ENCODE measurements at regions not wholly inside any gene's neighbourhood (a gene's known extent, or its start where the extent isn't known, plus 50 kb on each side); places are given as distances from the start of the nearest gene placed in this dataset.

GRCh38 chr16:72566174-72566573 is 394.2 kb upstream of the PMFBP1 start:
- TF ChIP-seq EP300 (IDR thresholded peaks at IDR 0.05) (no peak), POLR2AphosphoS5 (IDR thresholded peaks at IDR 0.05) (no peak), POLR2A (IDR thresholded peaks at IDR 0.05) (no peak)
- TF ChIP-seq, protein P1, sequence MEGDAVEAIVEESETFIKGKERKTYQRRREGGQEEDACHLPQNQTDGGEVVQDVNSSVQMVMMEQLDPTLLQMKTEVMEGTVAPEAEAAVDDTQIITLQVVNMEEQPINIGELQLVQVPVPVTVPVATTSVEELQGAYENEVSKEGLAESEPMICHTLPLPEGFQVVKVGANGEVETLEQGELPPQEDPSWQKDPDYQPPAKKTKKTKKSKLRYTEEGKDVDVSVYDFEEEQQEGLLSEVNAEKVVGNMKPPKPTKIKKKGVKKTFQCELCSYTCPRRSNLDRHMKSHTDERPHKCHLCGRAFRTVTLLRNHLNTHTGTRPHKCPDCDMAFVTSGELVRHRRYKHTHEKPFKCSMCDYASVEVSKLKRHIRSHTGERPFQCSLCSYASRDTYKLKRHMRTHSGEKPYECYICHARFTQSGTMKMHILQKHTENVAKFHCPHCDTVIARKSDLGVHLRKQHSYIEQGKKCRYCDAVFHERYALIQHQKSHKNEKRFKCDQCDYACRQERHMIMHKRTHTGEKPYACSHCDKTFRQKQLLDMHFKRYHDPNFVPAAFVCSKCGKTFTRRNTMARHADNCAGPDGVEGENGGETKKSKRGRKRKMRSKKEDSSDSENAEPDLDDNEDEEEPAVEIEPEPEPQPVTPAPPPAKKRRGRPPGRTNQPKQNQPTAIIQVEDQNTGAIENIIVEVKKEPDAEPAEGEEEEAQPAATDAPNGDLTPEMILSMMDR (IDR thresholded peaks at IDR 0.05), result no peak

DNA sequence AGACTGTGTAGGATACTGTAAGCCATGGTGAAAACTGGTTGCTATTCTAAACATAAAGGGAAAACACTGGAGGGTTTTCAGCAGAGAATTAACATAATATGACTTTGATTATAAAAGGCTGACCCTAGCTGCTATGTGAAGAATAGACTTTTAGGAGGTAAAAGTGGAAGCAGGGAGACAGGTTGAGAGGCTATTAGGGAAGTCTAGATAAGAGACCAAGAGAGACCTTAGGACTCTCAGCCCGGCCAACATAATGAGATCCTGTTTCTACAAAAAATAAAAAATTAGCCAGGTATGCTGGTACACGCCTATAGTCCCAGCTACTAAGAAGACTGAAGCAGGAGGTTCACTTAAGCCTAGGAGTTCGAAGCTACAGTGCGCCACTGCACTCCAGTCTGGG is 393.2 kb upstream of the PMFBP1 start:
- intact Hi-C loops (cut with DNase I), result no loop called here
- Histone ChIP-seq H3K9me3 (no peaks in the 10 kb centered on the region), H3K27ac (no peak overlapping the region), H3K27me3 (no peaks in the 10 kb centered on the region), H3K4me3 (no peak overlapping the region), H3K4me1 (peaks cover 0 to 3% (median 0%) of the 10 kb centered on the region in 4 donors), H3K36me3 (no peaks in the 10 kb centered on the region)
- 55 to 86% methylated on average over 4 of the region's 4 CpGs for WGBS, 2 donors
- no peak for TF ChIP-seq POLR2AphosphoS5 (IDR thresholded peaks at IDR 0.05)
- no peak for TF ChIP-seq EP300 (IDR thresholded peaks at IDR 0.05)
- TF ChIP-seq POLR2A (IDR thresholded peaks at IDR 0.05), result no peak
- TF ChIP-seq, protein P1 (IDR thresholded peaks at IDR 0.05), result no peak
- no peak for DNase-seq

More at GRCh38 chr16:72566174-72566573, 394.2 kb upstream of the PMFBP1 start:
- no peaks in the 10 kb centered on the region for H3K36me3 ChIP-seq
- 11 to 44% methylated on average over 1 of the region's 1 CpG for WGBS, 2 donors
- H3K4me3 ChIP-seq, result no peak overlapping the region
- no peaks in the 10 kb centered on the region for H3K27me3 ChIP-seq
- intact Hi-C loops (cut with DNase I), result no loop called here
- H3K27ac ChIP-seq, result no peak overlapping the region
- DNase-seq, result no peak
- H3K4me1 ChIP-seq, result no peaks in the 10 kb centered on the region
- no peaks in the 10 kb centered on the region for H3K9me3 ChIP-seq

GRCh38 chr16:72560617-72561016 is 388.7 kb upstream of the PMFBP1 start:
- 15 to 41% methylated on average over 2 of the region's 2 CpGs for WGBS, 2 donors
- H3K4me1 ChIP-seq, result peaks cover 0 to 3% (median 0%) of the 10 kb centered on the region in 4 donors
- no peaks in the 10 kb centered on the region for H3K36me3 ChIP-seq
- no peak for DNase-seq
- no peaks in the 10 kb centered on the region for H3K9me3 ChIP-seq
- intact Hi-C loops (cut with DNase I), result no loop called here
- H3K4me3 ChIP-seq, result no peak overlapping the region
- no peaks in the 10 kb centered on the region for H3K27me3 ChIP-seq
- no peak overlapping the region for H3K27ac ChIP-seq
- no peak for TF ChIP-seq POLR2A (IDR thresholded peaks at IDR 0.05)
- TF ChIP-seq, protein P1 (IDR thresholded peaks at IDR 0.05), result no peak

DNA sequence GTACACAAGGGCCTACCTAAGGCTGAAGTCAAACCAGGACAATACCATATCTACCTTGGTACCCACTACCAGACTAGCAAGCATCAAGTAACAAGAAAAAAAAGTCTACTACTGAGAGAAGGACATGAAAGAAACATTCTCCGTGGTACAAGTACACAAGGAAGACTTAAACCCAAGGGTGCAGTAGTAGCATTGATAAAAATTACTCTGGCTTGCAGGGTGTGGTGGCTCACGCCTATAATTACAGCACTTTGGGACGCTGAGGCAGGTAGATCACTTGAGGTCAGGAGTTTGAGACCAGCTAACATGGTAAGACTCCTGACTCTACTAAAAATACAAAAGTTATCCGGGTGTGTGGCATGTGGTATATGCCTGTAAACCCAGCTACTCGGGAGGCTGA is 386.5 kb upstream of the PMFBP1 start:
- Histone ChIP-seq H3K4me3 (no peak overlapping the region), H3K9me3 (no peaks in the 10 kb centered on the region), H3K27ac (no peak overlapping the region), H3K4me1 (peaks cover 0 to 3% (median 0%) of the 10 kb centered on the region in 4 donors), H3K27me3 (no peaks in the 10 kb centered on the region), H3K36me3 (no peaks in the 10 kb centered on the region)
- intact Hi-C loops (cut with DNase I), result no loop called here
- DNase-seq, result no peak
- WGBS, 2 donors, result 42 to 86% methylated on average over 5 of the region's 5 CpGs
- TF ChIP-seq POLR2A (IDR thresholded peaks at IDR 0.05) (no peak), EP300 (IDR thresholded peaks at IDR 0.05) (no peak), POLR2AphosphoS5 (IDR thresholded peaks at IDR 0.05) (no peak)
- TF ChIP-seq, protein P1 (IDR thresholded peaks at IDR 0.05), result no peak

DNA sequence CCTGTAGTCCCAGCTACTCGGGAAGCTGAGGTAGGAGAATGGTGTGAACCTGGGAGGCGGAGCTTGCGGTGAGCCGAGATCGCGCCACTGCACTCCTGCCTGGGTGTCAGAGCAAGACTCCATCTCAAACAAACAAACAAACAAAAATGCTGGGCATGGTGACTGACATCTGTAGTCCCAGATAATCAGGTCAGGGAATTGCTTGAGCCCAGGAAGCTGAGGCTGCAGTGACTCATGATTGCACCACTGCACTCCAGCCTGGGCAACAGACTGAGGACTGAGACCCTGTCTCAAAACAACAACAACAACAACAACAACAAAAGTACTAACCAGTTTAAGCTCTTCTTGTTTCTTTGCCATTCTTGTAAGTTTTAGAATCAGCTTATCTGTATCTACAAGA is 383.0 kb upstream of the PMFBP1 start:
- intact Hi-C loops (cut with DNase I), result no loop called here
- H3K27ac ChIP-seq, result no peak overlapping the region
- DNase-seq, result no peak
- no peaks in the 10 kb centered on the region for H3K36me3 ChIP-seq
- WGBS, 2 donors, result 96 to 98% methylated on average over 6 of the region's 6 CpGs
- H3K9me3 ChIP-seq, result no peaks in the 10 kb centered on the region
- H3K4me3 ChIP-seq, result no peak overlapping the region
- H3K4me1 ChIP-seq, result no peaks in the 10 kb centered on the region
- H3K27me3 ChIP-seq, result no peaks in the 10 kb centered on the region
- TF ChIP-seq, protein P1 (IDR thresholded peaks at IDR 0.05), result no peak

Measured in sigmoid colon (tissue), 6 donors.